ENCODE measurements at regions not wholly inside any gene's neighbourhood (a gene's known extent, or its start where the extent isn't known, plus 50 kb on each side); places are given as distances from the start of the nearest gene placed in this dataset.

DNA sequence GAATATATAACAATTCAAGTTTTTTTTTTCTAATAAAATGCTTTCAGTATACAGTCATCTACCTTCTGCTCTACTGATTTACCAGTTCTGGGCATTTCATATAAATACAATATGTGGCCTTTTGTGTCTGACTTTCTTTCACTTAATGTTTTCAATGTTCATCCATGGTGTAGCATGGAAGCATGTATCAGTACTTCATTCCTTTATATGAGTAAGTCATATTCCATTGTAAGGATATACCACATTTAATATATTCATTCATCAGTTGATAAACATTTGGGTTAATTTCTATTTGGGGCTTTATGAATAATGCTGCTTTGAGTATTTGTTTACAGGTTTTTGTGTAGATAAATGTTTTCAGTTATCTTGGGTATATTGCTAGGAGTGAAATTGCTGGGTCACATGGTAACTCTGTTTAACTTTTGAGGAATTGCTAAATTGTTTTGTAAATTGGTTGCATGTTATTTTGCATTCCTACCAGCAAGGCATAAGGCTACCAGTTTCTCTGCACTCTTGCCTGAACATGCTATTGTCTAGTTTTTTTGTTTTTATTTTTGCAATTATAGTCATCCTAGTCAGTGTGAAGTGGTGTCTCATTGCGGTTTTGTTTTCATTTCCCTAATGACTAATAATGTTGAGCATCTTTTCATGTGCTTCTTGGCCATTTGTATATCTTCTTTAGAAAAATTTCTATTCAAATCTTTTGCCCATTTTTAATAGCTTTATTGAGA is 206.1 kb downstream of the TM2D1 start:
- H3K27me3 ChIP-seq = no peaks in the 10 kb centered on the region
- H3K27ac ChIP-seq = no peak overlapping the region
- H3K4me3 ChIP-seq = no peak overlapping the region
- DNase-seq (ENCODE audit: low spot score in 2 of 2) = no peak
- no peaks in the 10 kb centered on the region for H3K36me3 ChIP-seq
- no peaks in the 10 kb centered on the region for H3K9me3 ChIP-seq
- no peaks in the 10 kb centered on the region for H3K4me1 ChIP-seq
- TF ChIP-seq, protein P1, sequence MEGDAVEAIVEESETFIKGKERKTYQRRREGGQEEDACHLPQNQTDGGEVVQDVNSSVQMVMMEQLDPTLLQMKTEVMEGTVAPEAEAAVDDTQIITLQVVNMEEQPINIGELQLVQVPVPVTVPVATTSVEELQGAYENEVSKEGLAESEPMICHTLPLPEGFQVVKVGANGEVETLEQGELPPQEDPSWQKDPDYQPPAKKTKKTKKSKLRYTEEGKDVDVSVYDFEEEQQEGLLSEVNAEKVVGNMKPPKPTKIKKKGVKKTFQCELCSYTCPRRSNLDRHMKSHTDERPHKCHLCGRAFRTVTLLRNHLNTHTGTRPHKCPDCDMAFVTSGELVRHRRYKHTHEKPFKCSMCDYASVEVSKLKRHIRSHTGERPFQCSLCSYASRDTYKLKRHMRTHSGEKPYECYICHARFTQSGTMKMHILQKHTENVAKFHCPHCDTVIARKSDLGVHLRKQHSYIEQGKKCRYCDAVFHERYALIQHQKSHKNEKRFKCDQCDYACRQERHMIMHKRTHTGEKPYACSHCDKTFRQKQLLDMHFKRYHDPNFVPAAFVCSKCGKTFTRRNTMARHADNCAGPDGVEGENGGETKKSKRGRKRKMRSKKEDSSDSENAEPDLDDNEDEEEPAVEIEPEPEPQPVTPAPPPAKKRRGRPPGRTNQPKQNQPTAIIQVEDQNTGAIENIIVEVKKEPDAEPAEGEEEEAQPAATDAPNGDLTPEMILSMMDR (IDR thresholded peaks at IDR 0.05) = no peak
- no peak for TF ChIP-seq POLR2A (IDR thresholded peaks at IDR 0.05)
- no peak for TF ChIP-seq EP300 (IDR thresholded peaks at IDR 0.05)
- WGBS, 2 donors = 83 to 84% methylated on average over 1 of the region's 1 CpG

DNA sequence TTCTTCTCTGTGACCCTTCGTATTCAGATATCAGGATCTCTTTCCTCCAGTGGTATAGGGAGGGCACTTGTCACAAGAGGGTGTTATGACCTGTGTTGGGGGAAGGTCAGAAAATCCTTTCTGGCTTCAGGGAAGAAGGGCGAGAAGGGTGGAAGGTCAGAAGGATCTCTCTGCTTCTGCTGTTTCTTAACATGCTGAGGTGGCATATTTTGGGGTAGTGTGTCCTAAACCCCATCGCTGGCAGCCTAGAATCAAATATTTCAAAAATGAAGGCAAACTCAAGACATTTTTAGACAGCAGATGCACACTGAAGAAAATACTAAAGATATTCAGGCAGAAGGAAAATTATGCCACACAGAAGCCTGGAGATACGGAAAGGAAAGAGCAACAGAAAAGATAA is 207.6 kb downstream of the TM2D1 start:
- H3K4me3 ChIP-seq = no peak overlapping the region
- H3K36me3 ChIP-seq = no peaks in the 10 kb centered on the region
- H3K27ac ChIP-seq = no peak overlapping the region
- no peaks in the 10 kb centered on the region for H3K27me3 ChIP-seq
- 70 to 80% methylated on average over 4 of the region's 4 CpGs for WGBS, 2 donors
- no peak for DNase-seq (ENCODE audit: low spot score in 2 of 2)
- TF ChIP-seq, protein P1 (IDR thresholded peaks at IDR 0.05) = no peak
- TF ChIP-seq EP300 (IDR thresholded peaks at IDR 0.05) = no peak
- no peak for TF ChIP-seq POLR2A (IDR thresholded peaks at IDR 0.05)
- no peaks in the 10 kb centered on the region for H3K9me3 ChIP-seq
- H3K4me1 ChIP-seq = no peaks in the 10 kb centered on the region

DNA sequence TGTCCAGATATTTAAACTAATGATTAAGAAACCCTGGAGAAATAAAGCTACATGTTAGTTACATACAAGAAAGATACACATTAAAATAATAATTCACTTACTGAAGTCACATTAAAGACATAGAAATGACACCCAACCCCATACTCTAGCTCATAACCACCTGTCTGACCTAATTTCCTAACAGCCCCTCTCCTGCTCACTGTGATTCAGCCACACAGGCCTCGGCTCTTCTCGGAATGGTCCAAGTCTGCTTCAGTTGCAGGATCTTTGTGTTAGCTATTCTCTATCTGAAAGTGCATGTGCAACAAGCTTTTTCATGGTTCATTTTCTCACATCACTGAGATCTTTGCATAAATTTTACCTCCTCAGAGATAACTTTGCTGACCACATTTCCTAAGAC is 209.8 kb downstream of the TM2D1 start:
- 95 to 96% methylated on average over 2 of the region's 2 CpGs for WGBS, 2 donors
- no peaks in the 10 kb centered on the region for H3K27me3 ChIP-seq

More for the DNA sequence above, 209.8 kb downstream of the TM2D1 start:
- no peak for DNase-seq (ENCODE audit: low spot score in 2 of 2)
- Histone ChIP-seq H3K36me3 (no peaks in the 10 kb centered on the region), H3K4me3 (no peak overlapping the region), H3K4me1 (no peaks in the 10 kb centered on the region), H3K27ac (no peak overlapping the region), H3K9me3 (peaks cover 0 to 6% (median 0%) of the 10 kb centered on the region in 4 donors)
- TF ChIP-seq POLR2A (IDR thresholded peaks at IDR 0.05) (no peak), EP300 (IDR thresholded peaks at IDR 0.05) (no peak)
- TF ChIP-seq, protein P1 (IDR thresholded peaks at IDR 0.05) = no peak

Measured in tibial nerve (tissue), 4 donors.